ENCODE measurements at regions not wholly inside any gene's neighbourhood (a gene's known extent, or its start where the extent isn't known, plus 50 kb on each side); places are given as distances from the start of the nearest gene placed in this dataset.

- TF ChIP-seq POLR2A (IDR thresholded peaks at IDR 0.05), result no peak
- TF ChIP-seq CTCF (IDR thresholded peaks at IDR 0.05), result no peak
These were observed 90.3 kb upstream of the MAML3 start for GRCh38 chr4:140244328-140244727.

All from right lobe of liver (tissue), 4 donors.